H1 (cell line): ENCODE measurements at regions not wholly inside any gene's neighbourhood (a gene's known extent, or its start where the extent isn't known, plus 50 kb on each side); places are given as distances from the start of the nearest gene placed in this dataset.

ENCODE experiments used
- BRCA1 ChIP-seq: IDR thresholded peaks from 2 replicates; pipeline ENCODE4 v1.6.1; 2012; ENCODE audit warnings: low read depth, low read length, improper control_type of control experiment
- EZH2 ChIP-seq: fragments of 200-600 bp; sonication (generic); IDR thresholded peaks from 2 replicates; pipeline ENCODE4 v1.7.1; 2012; ENCODE audit warnings: low read depth, mild to moderate bottlenecking, moderate library complexity, low read length, inconsistent platforms; ENCODE audit not compliant: severe bottlenecking
- GABPA ChIP-seq: IDR thresholded peaks from 2 replicates; pipeline ENCODE4 v1.6.1; 2011; ENCODE audit warnings: mild to moderate bottlenecking, low read length, moderate library complexity, borderline replicate concordance; ENCODE audit not compliant: insufficient read depth
- JUN ChIP-seq: IDR thresholded peaks from 2 replicates; pipeline ENCODE4 v1.6.1; 2011; ENCODE audit warnings: low read depth, mild to moderate bottlenecking, improper control_type of control experiment, low read length
- NRF1 ChIP-seq: IDR thresholded peaks from 2 replicates; pipeline ENCODE4 v1.6.1; 2011; ENCODE audit warnings: mild to moderate bottlenecking, low read depth, low read length, improper control_type of control experiment
- SIRT6 ChIP-seq: IDR thresholded peaks from one replicate; pipeline ENCODE4 v1.7.1; 2012; ENCODE audit warnings: low read length, inconsistent platforms
- SRF ChIP-seq: IDR thresholded peaks from 2 replicates; pipeline ENCODE4 v1.6.1; 2011; ENCODE audit warnings: mild to moderate bottlenecking, low read depth, low read length, moderate library complexity
- TAF7 ChIP-seq: optimal IDR thresholded peaks from 2 replicates; pipeline ENCODE3; 2011; ENCODE audit warnings: low read depth, mild to moderate bottlenecking, inconsistent platforms, low read length, moderate library complexity, borderline replicate concordance
- TF ChIP-seq, protein P1 (sequence below): fragments of 300-600 bp; sonication (generic); IDR thresholded peaks from 2 replicates; pipeline ENCODE4 v1.7.1; 2012; ENCODE audit warnings: low read length, moderate library complexity, mild to moderate bottlenecking, inconsistent platforms; ENCODE audit not compliant: insufficient replicate concordance
- TF ChIP-seq, protein P2 (sequence below): IDR thresholded peaks from 2 replicates; pipeline ENCODE4 v1.6.1; 2012; ENCODE audit warnings: low read length, inconsistent platforms

DNA sequence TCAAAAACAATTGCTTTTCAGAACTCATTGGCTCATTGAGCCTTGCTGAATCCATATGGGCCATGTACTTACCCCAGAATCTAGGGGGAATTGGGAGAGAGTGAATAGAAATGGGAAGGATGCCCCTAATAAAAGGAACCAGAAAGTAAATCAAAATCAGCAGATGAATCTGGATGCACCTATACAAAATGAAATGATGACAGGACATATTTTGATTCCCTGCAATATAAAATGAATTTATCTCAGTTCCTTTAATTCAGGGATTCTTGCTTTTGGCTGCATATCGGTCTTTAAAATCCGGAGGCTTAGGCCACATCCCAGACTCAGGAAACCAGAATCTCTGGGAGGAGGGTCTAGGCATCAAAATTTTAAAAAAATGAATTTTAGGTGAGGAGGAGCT, 107.7 kb upstream of the NEO1 start (continued):
- TF ChIP-seq, protein P1, sequence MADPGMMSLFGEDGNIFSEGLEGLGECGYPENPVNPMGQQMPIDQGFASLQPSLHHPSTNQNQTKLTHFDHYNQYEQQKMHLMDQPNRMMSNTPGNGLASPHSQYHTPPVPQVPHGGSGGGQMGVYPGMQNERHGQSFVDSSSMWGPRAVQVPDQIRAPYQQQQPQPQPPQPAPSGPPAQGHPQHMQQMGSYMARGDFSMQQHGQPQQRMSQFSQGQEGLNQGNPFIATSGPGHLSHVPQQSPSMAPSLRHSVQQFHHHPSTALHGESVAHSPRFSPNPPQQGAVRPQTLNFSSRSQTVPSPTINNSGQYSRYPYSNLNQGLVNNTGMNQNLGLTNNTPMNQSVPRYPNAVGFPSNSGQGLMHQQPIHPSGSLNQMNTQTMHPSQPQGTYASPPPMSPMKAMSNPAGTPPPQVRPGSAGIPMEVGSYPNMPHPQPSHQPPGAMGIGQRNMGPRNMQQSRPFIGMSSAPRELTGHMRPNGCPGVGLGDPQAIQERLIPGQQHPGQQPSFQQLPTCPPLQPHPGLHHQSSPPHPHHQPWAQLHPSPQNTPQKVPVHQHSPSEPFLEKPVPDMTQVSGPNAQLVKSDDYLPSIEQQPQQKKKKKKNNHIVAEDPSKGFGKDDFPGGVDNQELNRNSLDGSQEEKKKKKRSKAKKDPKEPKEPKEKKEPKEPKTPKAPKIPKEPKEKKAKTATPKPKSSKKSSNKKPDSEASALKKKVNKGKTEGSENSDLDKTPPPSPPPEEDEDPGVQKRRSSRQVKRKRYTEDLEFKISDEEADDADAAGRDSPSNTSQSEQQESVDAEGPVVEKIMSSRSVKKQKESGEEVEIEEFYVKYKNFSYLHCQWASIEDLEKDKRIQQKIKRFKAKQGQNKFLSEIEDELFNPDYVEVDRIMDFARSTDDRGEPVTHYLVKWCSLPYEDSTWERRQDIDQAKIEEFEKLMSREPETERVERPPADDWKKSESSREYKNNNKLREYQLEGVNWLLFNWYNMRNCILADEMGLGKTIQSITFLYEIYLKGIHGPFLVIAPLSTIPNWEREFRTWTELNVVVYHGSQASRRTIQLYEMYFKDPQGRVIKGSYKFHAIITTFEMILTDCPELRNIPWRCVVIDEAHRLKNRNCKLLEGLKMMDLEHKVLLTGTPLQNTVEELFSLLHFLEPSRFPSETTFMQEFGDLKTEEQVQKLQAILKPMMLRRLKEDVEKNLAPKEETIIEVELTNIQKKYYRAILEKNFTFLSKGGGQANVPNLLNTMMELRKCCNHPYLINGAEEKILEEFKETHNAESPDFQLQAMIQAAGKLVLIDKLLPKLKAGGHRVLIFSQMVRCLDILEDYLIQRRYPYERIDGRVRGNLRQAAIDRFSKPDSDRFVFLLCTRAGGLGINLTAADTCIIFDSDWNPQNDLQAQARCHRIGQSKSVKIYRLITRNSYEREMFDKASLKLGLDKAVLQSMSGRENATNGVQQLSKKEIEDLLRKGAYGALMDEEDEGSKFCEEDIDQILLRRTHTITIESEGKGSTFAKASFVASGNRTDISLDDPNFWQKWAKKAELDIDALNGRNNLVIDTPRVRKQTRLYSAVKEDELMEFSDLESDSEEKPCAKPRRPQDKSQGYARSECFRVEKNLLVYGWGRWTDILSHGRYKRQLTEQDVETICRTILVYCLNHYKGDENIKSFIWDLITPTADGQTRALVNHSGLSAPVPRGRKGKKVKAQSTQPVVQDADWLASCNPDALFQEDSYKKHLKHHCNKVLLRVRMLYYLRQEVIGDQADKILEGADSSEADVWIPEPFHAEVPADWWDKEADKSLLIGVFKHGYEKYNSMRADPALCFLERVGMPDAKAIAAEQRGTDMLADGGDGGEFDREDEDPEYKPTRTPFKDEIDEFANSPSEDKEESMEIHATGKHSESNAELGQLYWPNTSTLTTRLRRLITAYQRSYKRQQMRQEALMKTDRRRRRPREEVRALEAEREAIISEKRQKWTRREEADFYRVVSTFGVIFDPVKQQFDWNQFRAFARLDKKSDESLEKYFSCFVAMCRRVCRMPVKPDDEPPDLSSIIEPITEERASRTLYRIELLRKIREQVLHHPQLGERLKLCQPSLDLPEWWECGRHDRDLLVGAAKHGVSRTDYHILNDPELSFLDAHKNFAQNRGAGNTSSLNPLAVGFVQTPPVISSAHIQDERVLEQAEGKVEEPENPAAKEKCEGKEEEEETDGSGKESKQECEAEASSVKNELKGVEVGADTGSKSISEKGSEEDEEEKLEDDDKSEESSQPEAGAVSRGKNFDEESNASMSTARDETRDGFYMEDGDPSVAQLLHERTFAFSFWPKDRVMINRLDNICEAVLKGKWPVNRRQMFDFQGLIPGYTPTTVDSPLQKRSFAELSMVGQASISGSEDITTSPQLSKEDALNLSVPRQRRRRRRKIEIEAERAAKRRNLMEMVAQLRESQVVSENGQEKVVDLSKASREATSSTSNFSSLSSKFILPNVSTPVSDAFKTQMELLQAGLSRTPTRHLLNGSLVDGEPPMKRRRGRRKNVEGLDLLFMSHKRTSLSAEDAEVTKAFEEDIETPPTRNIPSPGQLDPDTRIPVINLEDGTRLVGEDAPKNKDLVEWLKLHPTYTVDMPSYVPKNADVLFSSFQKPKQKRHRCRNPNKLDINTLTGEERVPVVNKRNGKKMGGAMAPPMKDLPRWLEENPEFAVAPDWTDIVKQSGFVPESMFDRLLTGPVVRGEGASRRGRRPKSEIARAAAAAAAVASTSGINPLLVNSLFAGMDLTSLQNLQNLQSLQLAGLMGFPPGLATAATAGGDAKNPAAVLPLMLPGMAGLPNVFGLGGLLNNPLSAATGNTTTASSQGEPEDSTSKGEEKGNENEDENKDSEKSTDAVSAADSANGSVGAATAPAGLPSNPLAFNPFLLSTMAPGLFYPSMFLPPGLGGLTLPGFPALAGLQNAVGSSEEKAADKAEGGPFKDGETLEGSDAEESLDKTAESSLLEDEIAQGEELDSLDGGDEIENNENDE: no peak
- TF ChIP-seq, protein P2, sequence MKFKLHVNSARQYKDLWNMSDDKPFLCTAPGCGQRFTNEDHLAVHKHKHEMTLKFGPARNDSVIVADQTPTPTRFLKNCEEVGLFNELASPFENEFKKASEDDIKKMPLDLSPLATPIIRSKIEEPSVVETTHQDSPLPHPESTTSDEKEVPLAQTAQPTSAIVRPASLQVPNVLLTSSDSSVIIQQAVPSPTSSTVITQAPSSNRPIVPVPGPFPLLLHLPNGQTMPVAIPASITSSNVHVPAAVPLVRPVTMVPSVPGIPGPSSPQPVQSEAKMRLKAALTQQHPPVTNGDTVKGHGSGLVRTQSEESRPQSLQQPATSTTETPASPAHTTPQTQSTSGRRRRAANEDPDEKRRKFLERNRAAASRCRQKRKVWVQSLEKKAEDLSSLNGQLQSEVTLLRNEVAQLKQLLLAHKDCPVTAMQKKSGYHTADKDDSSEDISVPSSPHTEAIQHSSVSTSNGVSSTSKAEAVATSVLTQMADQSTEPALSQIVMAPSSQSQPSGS: no peak
- TF ChIP-seq EZH2 (no peak), GABPA (no peak), SRF (no peak), NRF1 (no peak), BRCA1 (no peak), TAF7 (no peak), JUN (no peak), SIRT6 (no peak)
